ENCODE measurements at regions not wholly inside any gene's neighbourhood (a gene's known extent, or its start where the extent isn't known, plus 50 kb on each side); places are given as distances from the start of the nearest gene placed in this dataset.

GRCh38 chr5:30000231-30000630 is 1193.3 kb upstream of the CDH6 start:
- Histone ChIP-seq H4K20me1 (ENCODE audit: insufficient read depth) (no peaks in the 10 kb centered on the region), H3K4me1 (ENCODE audit: control insufficient read depth in 1 of 2, insufficient read depth in 2 of 2, low read depth in 1 of 2, low read length in 1 of 2) (no peaks in the 10 kb centered on the region), H3K9me2 (no peaks in the 10 kb centered on the region), H3K9ac (no peak overlapping the region), H3K9me3 (no peaks in the 10 kb centered on the region), H2AFZ (ENCODE audit: low read depth) (no peak overlapping the region), H3K36me3 (replicated peaks in 1 of 2; ENCODE audit: control insufficient read depth in 1 of 2, insufficient read depth in 2 of 2, low read length in 1 of 2) (no peaks in the 10 kb centered on the region), H3K27ac (ENCODE audit: low read depth in 2 of 2, low read length in 1 of 2) (no peak overlapping the region), H3F3A (replicated peaks; ENCODE audit: insufficient read depth) (no peaks in the 10 kb centered on the region), H3K4me3 (ENCODE audit: low read depth in 2 of 2, low read length in 1 of 2) (no peak overlapping the region), H3K27me3 (ENCODE audit: insufficient read depth) (no peaks in the 10 kb centered on the region), H3K4me2 (no peak overlapping the region), H3K79me2 (ENCODE audit: insufficient read depth) (no peaks in the 10 kb centered on the region)
- ChIA-PET POLR2A (no interaction called here), CTCF (no interaction called here)
- TF ChIP-seq FOSL2 (IDR thresholded peaks at IDR 0.05; ENCODE audit: borderline replicate concordance, low read depth) (no peak), GABPA (IDR thresholded peaks at IDR 0.05; ENCODE audit: low read depth) (no peak)
- DNase-seq = no peak

- Histone ChIP-seq H4K20me1 (ENCODE audit: insufficient read depth) (no peaks in the 10 kb centered on the region), H3K4me2 (no peak overlapping the region), H3K9me2 (no peaks in the 10 kb centered on the region), H3K4me3 (ENCODE audit: low read depth in 2 of 2, low read length in 1 of 2) (no peak overlapping the region), H3K27ac (ENCODE audit: low read depth in 2 of 2, low read length in 1 of 2) (no peak overlapping the region), H3K4me1 (ENCODE audit: control insufficient read depth in 1 of 2, insufficient read depth in 2 of 2, low read depth in 1 of 2, low read length in 1 of 2) (no peaks in the 10 kb centered on the region), H3F3A (replicated peaks; ENCODE audit: insufficient read depth) (no peaks in the 10 kb centered on the region), H3K9ac (no peak overlapping the region), H3K27me3 (ENCODE audit: insufficient read depth) (no peaks in the 10 kb centered on the region), H3K79me2 (ENCODE audit: insufficient read depth) (no peaks in the 10 kb centered on the region), H3K36me3 (replicated peaks in 1 of 2; ENCODE audit: control insufficient read depth in 1 of 2, insufficient read depth in 2 of 2, low read length in 1 of 2) (no peaks in the 10 kb centered on the region), H2AFZ (ENCODE audit: low read depth) (no peak overlapping the region), H3K9me3 (no peaks in the 10 kb centered on the region)
- WGBS (ENCODE audit: low lambda C conversion rate) = 0% methylated on average over 1 of the region's 1 CpG
- ChIA-PET POLR2A (no interaction called here), CTCF (interaction anchor here (1.4 kb wide), 1 partner anchor 43 kb away, joined by 3 read pairs; no protein-coding TSS in a partner anchor)
- TF ChIP-seq FOSL2 (IDR thresholded peaks at IDR 0.05; ENCODE audit: borderline replicate concordance, low read depth) = no peak
- no peak for TF ChIP-seq GATA2 (CRISPR knock-in tag; IDR thresholded peaks at IDR 0.05)
- TF ChIP-seq RXRA (IDR thresholded peaks at IDR 0.05; ENCODE audit: borderline replicate concordance, low read depth) = no peak
- TF ChIP-seq, protein P1, sequence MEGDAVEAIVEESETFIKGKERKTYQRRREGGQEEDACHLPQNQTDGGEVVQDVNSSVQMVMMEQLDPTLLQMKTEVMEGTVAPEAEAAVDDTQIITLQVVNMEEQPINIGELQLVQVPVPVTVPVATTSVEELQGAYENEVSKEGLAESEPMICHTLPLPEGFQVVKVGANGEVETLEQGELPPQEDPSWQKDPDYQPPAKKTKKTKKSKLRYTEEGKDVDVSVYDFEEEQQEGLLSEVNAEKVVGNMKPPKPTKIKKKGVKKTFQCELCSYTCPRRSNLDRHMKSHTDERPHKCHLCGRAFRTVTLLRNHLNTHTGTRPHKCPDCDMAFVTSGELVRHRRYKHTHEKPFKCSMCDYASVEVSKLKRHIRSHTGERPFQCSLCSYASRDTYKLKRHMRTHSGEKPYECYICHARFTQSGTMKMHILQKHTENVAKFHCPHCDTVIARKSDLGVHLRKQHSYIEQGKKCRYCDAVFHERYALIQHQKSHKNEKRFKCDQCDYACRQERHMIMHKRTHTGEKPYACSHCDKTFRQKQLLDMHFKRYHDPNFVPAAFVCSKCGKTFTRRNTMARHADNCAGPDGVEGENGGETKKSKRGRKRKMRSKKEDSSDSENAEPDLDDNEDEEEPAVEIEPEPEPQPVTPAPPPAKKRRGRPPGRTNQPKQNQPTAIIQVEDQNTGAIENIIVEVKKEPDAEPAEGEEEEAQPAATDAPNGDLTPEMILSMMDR (IDR thresholded peaks at IDR 0.05) = no peak
- no peak for TF ChIP-seq JUND (IDR thresholded peaks at IDR 0.05)
- no peak for TF ChIP-seq MXI1 (IDR thresholded peaks at IDR 0.05; ENCODE audit: low read depth, low read length)
- TF ChIP-seq, protein P2, sequence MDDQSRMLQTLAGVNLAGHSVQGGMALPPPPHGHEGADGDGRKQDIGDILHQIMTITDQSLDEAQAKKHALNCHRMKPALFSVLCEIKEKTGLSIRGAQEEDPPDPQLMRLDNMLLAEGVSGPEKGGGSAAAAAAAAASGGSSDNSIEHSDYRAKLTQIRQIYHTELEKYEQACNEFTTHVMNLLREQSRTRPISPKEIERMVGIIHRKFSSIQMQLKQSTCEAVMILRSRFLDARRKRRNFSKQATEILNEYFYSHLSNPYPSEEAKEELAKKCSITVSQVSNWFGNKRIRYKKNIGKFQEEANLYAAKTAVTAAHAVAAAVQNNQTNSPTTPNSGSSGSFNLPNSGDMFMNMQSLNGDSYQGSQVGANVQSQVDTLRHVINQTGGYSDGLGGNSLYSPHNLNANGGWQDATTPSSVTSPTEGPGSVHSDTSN (IDR thresholded peaks at IDR 0.05) = no peak
- TF ChIP-seq ELF1 (IDR thresholded peaks at IDR 0.05) = no peak
- TF ChIP-seq EP300 (IDR thresholded peaks at IDR 0.05; ENCODE audit: borderline replicate concordance in 1 of 2, low read depth in 1 of 2, low read length in 1 of 2) = no peak
- TF ChIP-seq REST (IDR thresholded peaks at IDR 0.05; ENCODE audit: low read depth, low read length) = no peak
- no peak for TF ChIP-seq RAD21 (IDR thresholded peaks at IDR 0.05; ENCODE audit: low read length)
- no peak for DNase-seq
Observed at GRCh38 chr5:29995154-29995553, 1198.3 kb upstream of the CDH6 start.

Measured in SK-N-SH (cell line).